HS-5 (cell line): ENCODE measurements at regions not wholly inside any gene's neighbourhood (a gene's known extent, or its start where the extent isn't known, plus 50 kb on each side); places are given as distances from the start of the nearest gene placed in this dataset.

Experiments
- DNase-seq: peaks from one replicate; pipeline ENCODE4 v3.0.0-alpha.2; 2012; ENCODE audit warnings: low read depth

GRCh38 chr9:1683951-1684350 is 331.2 kb upstream of the SMARCA2 start:
- DNase-seq: no peak

GRCh38 chr9:1698991-1699390 is 316.2 kb upstream of the SMARCA2 start:
- no peak for DNase-seq

DNA sequence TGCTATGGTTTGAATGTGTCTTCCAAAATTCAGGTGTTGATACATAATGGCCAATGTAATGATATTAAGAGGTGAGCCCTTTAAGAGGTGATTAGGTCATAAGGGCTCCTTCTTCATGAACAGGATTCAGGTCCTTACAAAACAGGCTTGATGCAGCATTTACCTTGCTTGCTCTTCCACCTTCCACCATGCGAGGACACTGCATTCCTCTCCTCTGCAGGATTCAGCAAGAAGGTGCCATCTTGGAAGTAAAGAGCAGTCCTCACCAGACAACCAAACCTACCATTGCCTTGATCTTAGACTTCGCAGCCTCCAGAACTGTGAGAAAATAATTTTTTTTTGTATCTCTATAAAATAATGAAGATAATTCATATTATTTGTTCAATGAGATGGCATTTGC is 314.0 kb upstream of the SMARCA2 start:
- no peak for DNase-seq

GRCh38 chr9:1702701-1703100 is 312.4 kb upstream of the SMARCA2 start:
- DNase-seq: no peak

- DNase-seq: no peak
Measured at GRCh38 chr9:1707291-1707690, 307.9 kb upstream of the SMARCA2 start.

DNA sequence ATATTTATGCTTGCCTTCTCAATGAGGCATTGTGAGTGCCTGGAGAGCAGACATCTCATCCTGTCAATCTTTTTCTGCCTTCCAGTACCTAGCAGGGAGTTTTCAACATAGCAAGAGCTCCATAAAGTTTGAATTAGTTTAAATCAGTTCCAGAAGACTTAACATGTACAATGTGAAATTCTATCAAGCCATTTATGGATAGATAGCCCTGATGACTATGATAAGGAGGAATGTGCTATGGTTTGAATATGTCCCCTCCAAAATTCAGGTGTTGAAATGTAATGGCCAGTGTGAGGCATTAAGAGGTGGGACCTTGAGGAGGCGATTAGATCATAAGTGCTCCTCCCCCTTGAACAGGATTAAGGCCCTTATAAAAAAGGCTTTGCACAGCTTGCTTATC is 306.9 kb upstream of the SMARCA2 start:
- DNase-seq: no peak

DNA sequence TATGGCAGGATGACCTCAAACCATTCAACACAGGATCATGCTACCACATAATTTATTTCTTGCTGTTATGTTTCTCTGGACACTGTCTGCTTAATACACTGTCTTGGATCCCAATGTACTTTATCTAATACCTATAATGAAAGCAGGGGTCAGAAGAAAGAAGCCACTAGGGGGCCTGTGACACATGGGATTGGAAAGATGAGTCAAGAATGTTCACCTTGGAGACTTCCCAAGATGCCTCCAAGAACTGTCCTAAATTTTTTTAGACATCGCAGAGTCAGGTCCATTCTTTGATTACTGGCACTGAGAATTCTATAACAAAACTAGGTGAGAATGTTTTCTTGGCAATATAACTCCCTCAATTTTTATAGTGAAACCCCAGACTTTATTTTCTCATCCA is 305.8 kb upstream of the SMARCA2 start:
- DNase-seq: no peak

DNA sequence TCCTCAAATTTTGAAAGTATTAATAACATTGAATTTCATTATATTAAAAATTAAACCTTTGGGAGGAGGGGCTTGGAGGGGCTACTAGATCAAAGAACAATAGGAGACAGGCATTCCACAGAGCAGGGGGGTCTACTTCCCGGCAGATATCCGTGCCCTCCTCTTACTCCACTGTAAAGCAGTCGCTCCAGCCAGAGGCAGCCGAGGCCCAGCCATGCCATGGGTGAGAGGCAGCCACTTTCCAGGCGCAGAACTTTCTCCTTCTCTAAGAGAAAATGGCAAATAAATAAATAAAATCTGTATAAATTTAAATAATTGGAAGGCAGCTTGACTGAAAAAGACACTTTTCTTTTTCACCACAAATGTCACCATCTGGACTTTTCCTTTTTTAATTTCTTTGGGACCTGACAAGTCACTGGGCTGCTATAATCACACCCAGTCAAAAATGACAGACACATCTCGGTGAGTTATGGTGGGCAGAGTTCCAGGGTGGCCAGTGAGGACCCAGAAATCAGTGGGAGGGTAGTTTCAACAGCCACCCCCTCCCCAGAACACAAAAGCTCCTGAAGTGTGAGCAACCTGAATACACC is 302.2 kb upstream of the SMARCA2 start:
- DNase-seq: no peak

- DNase-seq: no peak
Measured at GRCh38 chr9:1713841-1714240, 301.3 kb upstream of the SMARCA2 start.

DNA sequence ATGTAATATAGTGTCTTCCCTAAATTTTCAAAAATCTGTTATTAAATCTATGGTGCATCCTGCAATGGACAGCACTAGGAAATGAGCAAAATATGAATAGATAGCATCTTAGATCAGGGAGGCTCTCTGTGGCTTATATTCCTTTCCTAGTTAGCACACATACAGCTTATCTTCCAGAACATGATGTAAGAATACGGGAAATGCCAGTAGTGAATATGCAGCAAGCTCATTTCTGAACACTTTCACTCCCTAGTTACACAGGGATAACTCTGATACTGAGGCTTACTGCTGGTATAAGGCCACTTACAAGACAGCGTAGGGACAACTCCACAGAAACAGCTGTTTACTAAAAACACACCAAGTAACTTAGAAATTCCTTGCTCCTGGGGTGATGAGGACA is 297.3 kb upstream of the SMARCA2 start:
- DNase-seq: no peak

- no peak for DNase-seq
Measured at GRCh38 chr9:1718836-1719235, 296.3 kb upstream of the SMARCA2 start.

DNA sequence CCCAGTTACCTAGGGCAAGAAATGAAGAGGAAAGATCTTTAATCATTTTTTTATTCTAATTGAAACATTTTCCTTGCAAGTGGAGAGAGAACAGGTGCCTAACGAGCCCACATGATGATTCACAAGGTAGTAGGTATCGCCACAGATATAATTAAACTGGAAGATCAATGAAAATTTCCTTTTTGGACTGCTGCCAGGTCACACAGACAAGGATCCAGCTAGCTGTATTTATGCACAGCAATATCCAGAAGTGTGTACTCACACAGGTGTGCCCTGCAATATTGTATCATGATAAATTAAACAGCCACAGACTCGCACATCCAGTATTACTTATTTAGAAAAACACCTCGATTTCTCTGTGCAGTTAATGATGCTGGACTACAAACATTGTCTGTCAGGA is 294.0 kb upstream of the SMARCA2 start:
- DNase-seq: no peak

- no peak for DNase-seq
Measured at GRCh38 chr9:1722404-1722803, 292.7 kb upstream of the SMARCA2 start.

GRCh38 chr9:1723522-1724015 is 291.6 kb upstream of the SMARCA2 start:
- DNase-seq: no peak

DNA sequence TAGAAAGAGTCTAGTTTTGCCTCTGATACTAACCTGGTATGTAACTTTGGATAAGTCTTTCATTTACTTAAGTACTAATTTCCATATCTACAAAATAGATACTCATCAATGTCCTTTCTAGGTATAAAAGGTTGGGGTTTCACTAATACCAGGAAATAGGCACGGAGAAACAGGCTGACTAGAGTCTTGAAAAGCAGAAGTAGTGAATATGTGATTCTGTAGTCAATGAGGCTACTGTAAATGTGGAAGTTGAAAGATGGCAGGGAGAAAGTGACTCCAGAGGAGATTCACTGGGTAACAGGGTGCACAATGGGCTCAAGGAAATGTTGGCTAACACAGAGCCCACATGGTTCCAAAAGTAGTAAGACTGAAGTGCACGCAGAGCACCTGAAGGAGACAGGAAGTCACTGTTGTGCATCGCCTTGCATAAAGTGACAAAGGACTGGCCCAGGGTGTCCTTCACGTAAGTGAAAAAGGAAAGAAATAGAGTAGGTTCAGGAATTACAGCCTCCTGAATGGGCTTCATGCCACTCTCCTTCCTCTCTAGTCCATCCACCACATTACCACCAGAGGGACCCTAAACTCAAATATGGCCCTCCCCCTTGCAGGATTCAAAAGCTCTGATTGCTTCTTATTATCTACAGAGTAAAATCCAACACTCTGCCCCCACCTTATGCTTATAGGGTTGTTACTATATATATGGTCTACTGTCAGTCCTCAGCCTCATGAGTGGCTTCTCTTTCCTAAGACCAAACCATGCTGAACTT is 288.0 kb upstream of the SMARCA2 start:
- DNase-seq: no peak

DNA sequence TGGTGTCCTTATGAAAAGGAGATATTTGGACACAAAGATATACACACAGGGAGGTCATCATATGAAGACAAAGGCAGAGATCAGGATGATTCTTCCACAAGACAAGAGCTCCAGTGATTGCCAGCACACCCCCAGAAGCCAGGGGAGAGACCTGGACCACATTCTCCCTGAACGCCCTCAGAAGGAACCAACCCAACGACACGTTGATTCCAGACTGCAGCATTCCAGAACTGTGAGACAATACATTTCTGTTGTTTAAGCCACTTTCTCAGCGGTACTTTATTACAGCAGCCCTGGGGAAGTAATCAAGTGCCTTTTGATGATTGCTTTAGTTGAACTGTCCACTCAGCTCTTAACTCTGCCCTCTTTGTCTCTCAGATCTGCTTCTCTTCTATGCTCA is 285.5 kb upstream of the SMARCA2 start:
- DNase-seq: no peak

GRCh38 chr9:1732670-1733069 is 282.5 kb upstream of the SMARCA2 start:
- DNase-seq: no peak

GRCh38 chr9:1738511-1739100 is 276.5 kb upstream of the SMARCA2 start:
- DNase-seq: no peak

GRCh38 chr9:1743121-1743960 is 271.8 kb upstream of the SMARCA2 start:
- DNase-seq: no peak

DNA sequence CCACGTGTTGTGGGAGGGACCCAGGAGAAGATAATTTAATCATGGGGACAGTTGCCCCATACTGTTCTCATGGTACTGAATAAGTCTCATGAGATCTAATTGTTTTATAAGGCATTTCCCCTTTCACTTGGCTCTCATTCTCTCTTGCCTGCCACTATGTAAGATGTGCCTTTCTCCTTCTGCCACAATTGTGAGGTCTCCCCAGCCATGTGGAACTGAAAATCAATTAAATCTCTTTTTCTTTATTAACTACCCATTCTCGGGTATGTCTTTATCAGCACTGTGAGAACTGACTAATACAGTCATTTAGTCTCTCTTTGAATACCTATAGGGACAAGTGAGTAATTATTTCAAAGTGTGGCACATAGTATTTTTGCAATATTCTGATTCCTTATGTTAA is 269.2 kb upstream of the SMARCA2 start:
- no peak for DNase-seq

DNA sequence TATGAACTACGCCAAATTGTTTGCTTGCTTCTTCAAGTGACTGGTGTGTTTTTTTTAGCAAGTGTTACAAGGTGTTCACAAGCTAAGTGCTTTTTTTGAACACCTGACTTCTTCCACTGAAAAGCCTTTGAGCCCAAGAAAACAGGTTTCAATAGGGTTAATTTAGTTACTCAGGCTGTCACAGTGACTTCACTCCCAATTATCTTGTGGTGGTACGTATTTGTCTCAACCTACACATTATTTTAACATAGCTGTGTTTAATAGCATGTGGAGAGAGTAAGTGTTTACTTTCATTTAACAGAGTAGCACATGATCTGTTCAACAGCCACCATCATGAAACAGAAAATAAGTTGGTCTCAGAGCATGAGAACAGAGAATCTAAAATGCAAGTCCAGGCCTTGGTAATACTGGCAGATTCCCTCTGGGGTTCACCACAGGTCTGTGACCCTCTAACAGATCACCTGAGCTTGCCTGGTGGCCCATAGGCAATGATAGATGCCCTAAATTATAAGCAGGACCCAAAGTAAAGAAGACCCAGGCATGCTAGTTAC is 267.7 kb upstream of the SMARCA2 start:
- DNase-seq: no peak

GRCh38 chr9:1748407-1748806 is 266.7 kb upstream of the SMARCA2 start:
- DNase-seq: no peak
